ENCODE measurements at regions not wholly inside any gene's neighbourhood (a gene's known extent, or its start where the extent isn't known, plus 50 kb on each side); places are given as distances from the start of the nearest gene placed in this dataset.

DNA sequence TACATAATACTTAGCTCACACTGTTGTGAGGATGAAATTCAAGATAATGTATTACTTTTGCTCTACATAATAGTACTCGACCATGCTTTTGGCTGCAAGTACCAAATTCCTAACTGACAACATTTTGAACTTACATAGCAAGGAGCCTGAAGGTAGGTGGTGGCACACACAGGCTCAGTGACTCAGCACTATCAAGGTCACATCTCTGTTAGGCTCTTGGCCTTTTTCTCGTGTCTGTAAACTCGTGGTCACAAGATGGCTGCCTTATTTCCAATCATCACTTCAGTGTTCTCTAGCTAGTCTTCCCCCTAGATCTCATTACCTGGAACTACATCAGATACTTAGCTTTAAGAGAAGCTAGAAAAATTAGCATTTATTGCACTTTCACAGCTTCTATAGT lies 61.4 kb upstream of the ABCB5 start:
- TF ChIP-seq POLR2A (IDR thresholded peaks at IDR 0.05) (no peak), CTCF (IDR thresholded peaks at IDR 0.05) (no peak)

Measured in body of pancreas (tissue), 4 donors.